ENCODE measurements at regions not wholly inside any gene's neighbourhood (a gene's known extent, or its start where the extent isn't known, plus 50 kb on each side); places are given as distances from the start of the nearest gene placed in this dataset.
A peak's percentile ranks its signal among the peaks of the same experiment; 100 is the strongest.

DNA sequence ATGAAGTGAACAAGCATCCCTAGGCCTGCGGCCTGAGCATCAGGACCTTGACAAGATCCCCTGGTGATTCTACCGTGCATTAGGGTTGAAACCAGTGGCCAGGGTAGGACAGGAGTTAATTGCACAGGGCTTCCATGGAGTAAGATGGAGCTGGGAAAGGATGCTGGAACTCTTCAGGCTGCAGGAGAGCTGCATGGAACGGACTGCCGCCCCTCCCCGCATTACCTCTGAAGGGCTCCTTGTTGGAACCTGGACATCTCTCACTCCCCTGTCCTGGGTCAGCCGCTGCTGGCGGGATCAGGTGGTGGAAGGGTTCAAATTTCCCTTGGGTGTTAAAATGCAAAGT is 156.6 kb upstream of the ID2 start:
- peaks cover 15% of the 10 kb centered on the region for H3K4me1 ChIP-seq
- peak overlapping the region; percentile 62 for H3K27ac Mint-ChIP-seq (ENCODE audit: unreplicated experiment)
- intact Hi-C loops (cut with micrococcal nuclease; ENCODE audit: unreplicated experiment): loop anchor here (1.0 kb wide), 3 partner anchors 102 to 236 kb away; no protein-coding TSS in a partner anchor
- peaks cover 18% of the 10 kb centered on the region for H3K4me1 Mint-ChIP-seq (ENCODE audit: low read depth, unreplicated experiment)
- POLR2A ChIA-PET: interaction anchor here (0.5 to 0.9 kb wide), 3 partner anchors 154 to 160 kb away, joined by 6 to 15 read pairs (median 6); partner anchors contain the start of gene ID2
- H3K4me3 Mint-ChIP-seq (ENCODE audit: unreplicated experiment): no peak overlapping the region
- H3K27me3 Mint-ChIP-seq (ENCODE audit: insufficient read depth, unreplicated experiment): no peaks in the 10 kb centered on the region
- CTCF ChIA-PET: interaction anchor here (1.1 to 1.4 kb wide), 5 partner anchors 47 to 159 kb away, joined by 4 to 11 read pairs (median 5); partner anchors contain the start of gene ID2
- DNase-seq: no peak
- no peaks in the 10 kb centered on the region for H3K36me3 ChIP-seq (ENCODE audit: control insufficient read depth, insufficient read depth, low read length)
- BruUV-seq (replicated peaks): no TSS peak
- H3K9me3 ChIP-seq: no peaks in the 10 kb centered on the region
- no peak overlapping the region for H3K4me3 ChIP-seq (ENCODE audit: low read depth, low read length)
- H3K36me3 Mint-ChIP-seq (ENCODE audit: insufficient read depth, unreplicated experiment): peaks cover 5% of the 10 kb centered on the region
- H3K9me3 Mint-ChIP-seq (ENCODE audit: unreplicated experiment): no peaks in the 10 kb centered on the region
- TF ChIP-seq, protein P1, sequence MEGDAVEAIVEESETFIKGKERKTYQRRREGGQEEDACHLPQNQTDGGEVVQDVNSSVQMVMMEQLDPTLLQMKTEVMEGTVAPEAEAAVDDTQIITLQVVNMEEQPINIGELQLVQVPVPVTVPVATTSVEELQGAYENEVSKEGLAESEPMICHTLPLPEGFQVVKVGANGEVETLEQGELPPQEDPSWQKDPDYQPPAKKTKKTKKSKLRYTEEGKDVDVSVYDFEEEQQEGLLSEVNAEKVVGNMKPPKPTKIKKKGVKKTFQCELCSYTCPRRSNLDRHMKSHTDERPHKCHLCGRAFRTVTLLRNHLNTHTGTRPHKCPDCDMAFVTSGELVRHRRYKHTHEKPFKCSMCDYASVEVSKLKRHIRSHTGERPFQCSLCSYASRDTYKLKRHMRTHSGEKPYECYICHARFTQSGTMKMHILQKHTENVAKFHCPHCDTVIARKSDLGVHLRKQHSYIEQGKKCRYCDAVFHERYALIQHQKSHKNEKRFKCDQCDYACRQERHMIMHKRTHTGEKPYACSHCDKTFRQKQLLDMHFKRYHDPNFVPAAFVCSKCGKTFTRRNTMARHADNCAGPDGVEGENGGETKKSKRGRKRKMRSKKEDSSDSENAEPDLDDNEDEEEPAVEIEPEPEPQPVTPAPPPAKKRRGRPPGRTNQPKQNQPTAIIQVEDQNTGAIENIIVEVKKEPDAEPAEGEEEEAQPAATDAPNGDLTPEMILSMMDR (IDR thresholded peaks at IDR 0.05; ENCODE audit: insufficient read depth in 1 of 2, low read depth in 1 of 2, low read length in 1 of 2, severe bottlenecking in 1 of 2, unreplicated experiment in 1 of 2): no peak
- no peaks in the 10 kb centered on the region for H3K27me3 ChIP-seq (replicated peaks; ENCODE audit: control insufficient read depth, insufficient read depth, low read length)

DNA sequence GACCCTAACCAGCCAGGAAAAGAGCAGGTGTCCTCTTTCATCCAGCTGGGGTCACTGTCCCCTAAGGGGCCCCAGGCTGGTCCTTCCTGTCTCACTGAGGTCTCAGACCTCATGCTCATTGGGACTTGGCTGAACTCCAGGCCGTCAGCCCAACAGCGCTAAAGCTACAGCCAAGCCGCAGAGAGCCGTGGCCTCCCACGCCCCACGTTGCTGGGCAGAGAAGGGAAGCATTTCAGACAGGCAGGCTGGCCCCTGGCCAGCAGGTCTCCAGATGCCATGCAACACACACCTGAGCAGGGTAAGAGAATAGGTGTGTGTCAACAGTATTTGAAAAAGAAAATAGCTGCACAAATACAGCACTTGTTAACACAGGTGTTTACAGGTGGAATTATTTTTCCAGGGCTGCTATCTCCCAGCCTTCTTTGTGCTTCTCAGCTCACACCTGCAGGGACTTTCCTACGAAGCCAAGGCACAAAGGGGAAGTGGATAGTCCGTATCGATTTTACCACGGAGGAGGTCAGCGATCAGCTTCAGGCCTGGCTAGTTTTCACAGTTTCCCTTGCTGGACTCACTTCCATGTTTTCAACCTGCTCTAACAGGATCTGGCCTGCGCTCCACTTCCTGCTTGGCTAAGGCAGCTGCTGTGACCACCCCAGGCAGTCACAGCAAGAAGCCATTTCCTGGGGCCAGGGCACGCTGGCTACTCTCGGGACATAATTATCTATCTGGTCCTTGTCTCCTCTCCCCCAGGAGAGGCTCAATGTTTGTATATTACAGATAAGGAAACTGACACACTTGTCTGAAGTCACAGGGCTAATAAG is 156.1 kb upstream of the ID2 start:
- Mint-ChIP-seq H3K9me3 (ENCODE audit: unreplicated experiment) (peaks cover 3% of the 10 kb centered on the region), H3K4me3 (ENCODE audit: unreplicated experiment) (no peak overlapping the region), H3K36me3 (ENCODE audit: insufficient read depth, unreplicated experiment) (peaks cover 5% of the 10 kb centered on the region), H3K4me1 (ENCODE audit: low read depth, unreplicated experiment) (peaks cover 18% of the 10 kb centered on the region), H3K27me3 (ENCODE audit: insufficient read depth, unreplicated experiment) (no peaks in the 10 kb centered on the region), H3K27ac (ENCODE audit: unreplicated experiment) (peak overlapping the region; percentile 62)
- intact Hi-C loops (cut with micrococcal nuclease; ENCODE audit: unreplicated experiment): loop anchor here (1.0 kb wide), 3 partner anchors 102 to 236 kb away; no protein-coding TSS in a partner anchor
- no TSS peak for BruUV-seq (replicated peaks)
- H3K4me3 ChIP-seq (ENCODE audit: low read depth, low read length): no peak overlapping the region
- CTCF ChIA-PET: interaction anchor here (0.6 to 1.4 kb wide), 6 partner anchors 46 to 159 kb away, joined by 4 to 11 read pairs (median 5); partner anchors contain the start of gene ID2
- TF ChIP-seq, protein P1 (IDR thresholded peaks at IDR 0.05; ENCODE audit: insufficient read depth in 1 of 2, low read depth in 1 of 2, low read length in 1 of 2, severe bottlenecking in 1 of 2, unreplicated experiment in 1 of 2): peak; percentile 53 to 62
- H3K9me3 ChIP-seq: no peaks in the 10 kb centered on the region
- H3K4me1 ChIP-seq: peaks cover 15% of the 10 kb centered on the region
- H3K36me3 ChIP-seq (ENCODE audit: control insufficient read depth, insufficient read depth, low read length): no peaks in the 10 kb centered on the region
- POLR2A ChIA-PET: interaction anchor here (0.5 to 0.9 kb wide), 3 partner anchors 153 to 160 kb away, joined by 6 to 15 read pairs (median 6); partner anchors contain the start of gene ID2
- no peaks in the 10 kb centered on the region for H3K27me3 ChIP-seq (replicated peaks; ENCODE audit: control insufficient read depth, insufficient read depth, low read length)
- peak; percentile 71 to 76 for DNase-seq

DNA sequence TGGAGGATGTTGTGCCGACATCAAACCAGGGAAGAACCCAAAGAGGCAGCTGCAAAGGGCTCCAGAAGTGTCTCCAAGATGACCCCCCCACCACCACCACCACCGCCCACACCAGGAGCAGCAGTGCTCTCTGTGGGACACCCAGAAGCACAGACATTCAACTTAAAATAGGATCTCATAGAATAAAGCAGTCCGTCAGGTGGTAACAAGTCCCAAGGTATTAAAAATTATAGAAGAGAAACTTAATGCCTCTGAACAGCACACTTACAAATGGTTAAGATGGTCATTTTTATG is 155.5 kb upstream of the ID2 start:
- Histone ChIP-seq H3K4me3 (ENCODE audit: low read depth, low read length) (no peak overlapping the region), H3K27me3 (replicated peaks; ENCODE audit: control insufficient read depth, insufficient read depth, low read length) (no peaks in the 10 kb centered on the region), H3K4me1 (peaks cover 15% of the 10 kb centered on the region), H3K9me3 (no peaks in the 10 kb centered on the region), H3K36me3 (ENCODE audit: control insufficient read depth, insufficient read depth, low read length) (no peaks in the 10 kb centered on the region)
- H3K27ac Mint-ChIP-seq (ENCODE audit: unreplicated experiment): peak overlapping the region; percentile 62
- peaks cover 5% of the 10 kb centered on the region for H3K36me3 Mint-ChIP-seq (ENCODE audit: insufficient read depth, unreplicated experiment)
- DNase-seq: no peak
- H3K4me1 Mint-ChIP-seq (ENCODE audit: low read depth, unreplicated experiment): peaks cover 18% of the 10 kb centered on the region
- POLR2A ChIA-PET: interaction anchor here (0.9 kb wide), 2 partner anchors 155 to 159 kb away, joined by 6 to 15 read pairs; partner anchors contain the start of gene ID2
- no peak overlapping the region for H3K4me3 Mint-ChIP-seq (ENCODE audit: unreplicated experiment)
- H3K27me3 Mint-ChIP-seq (ENCODE audit: insufficient read depth, unreplicated experiment): no peaks in the 10 kb centered on the region
- TF ChIP-seq, protein P1 (IDR thresholded peaks at IDR 0.05; ENCODE audit: insufficient read depth in 1 of 2, low read depth in 1 of 2, low read length in 1 of 2, severe bottlenecking in 1 of 2, unreplicated experiment in 1 of 2): no peak
- no TSS peak for BruUV-seq (replicated peaks)
- CTCF ChIA-PET: interaction anchor here (1.1 to 1.4 kb wide), 5 partner anchors 46 to 158 kb away, joined by 4 to 11 read pairs (median 5); partner anchors contain the start of gene ID2
- H3K9me3 Mint-ChIP-seq (ENCODE audit: unreplicated experiment): peaks cover 8% of the 10 kb centered on the region
- intact Hi-C loops (cut with micrococcal nuclease; ENCODE audit: unreplicated experiment): no loop called here

Measured in Caco-2 (cell line).